ENCODE measurements at regions not wholly inside any gene's neighbourhood (a gene's known extent, or its start where the extent isn't known, plus 50 kb on each side); places are given as distances from the start of the nearest gene placed in this dataset.

- TF ChIP-seq CTCF (IDR thresholded peaks at IDR 0.05) (no peak), POLR2A (IDR thresholded peaks at IDR 0.05) (no peak)
These were observed 318.0 kb downstream of the QKI start for GRCh38 chr6:163732479-163732878.
